Subcutaneous abdominal adipose tissue (tissue), 5 donors: ENCODE measurements at regions not wholly inside any gene's neighbourhood (a gene's known extent, or its start where the extent isn't known, plus 50 kb on each side); places are given as distances from the start of the nearest gene placed in this dataset.

ENCODE experiments used
- H3K27ac ChIP-seq: one replicate; pipeline ENCODE4 v1.7.0; 2013; ENCODE audit warnings: low read depth, mild to moderate bottlenecking, inconsistent platforms, low read length, moderate library complexity
- H3K27me3 ChIP-seq, 5 donors: one replicate each; pipeline ENCODE4 v1.7.0; 2013; ENCODE audit warnings: low read length in 5 of 5, inconsistent platforms in 1 of 5; ENCODE audit not compliant: control insufficient read depth in 5 of 5, insufficient read depth in 4 of 5
- H3K36me3 ChIP-seq, 5 donors: one replicate each; pipeline ENCODE4 v1.7.0; 2013; ENCODE audit warnings: low read length in 5 of 5; ENCODE audit not compliant: control insufficient read depth in 5 of 5, insufficient read depth in 5 of 5
- H3K4me1 ChIP-seq, 5 donors: one replicate each; pipeline ENCODE4 v1.7.0; 2013; ENCODE audit warnings: low read length in 5 of 5, mild to moderate bottlenecking in 3 of 5, moderate library complexity in 1 of 5; ENCODE audit not compliant: control insufficient read depth in 5 of 5, insufficient read depth in 5 of 5
- H3K4me3 ChIP-seq, 5 donors: one replicate each; pipeline ENCODE4 v1.7.0; 2013; ENCODE audit warnings: low read length in 5 of 5, low read depth in 1 of 5
- H3K9ac ChIP-seq, 5 donors: one replicate each; pipeline ENCODE4 v1.7.0; 2013; ENCODE audit warnings: low read length in 5 of 5, mild to moderate bottlenecking in 4 of 5, moderate library complexity in 3 of 5
- H3K9me3 ChIP-seq, 5 donors: one replicate each; pipeline ENCODE4 v1.7.0; 2013; ENCODE audit warnings: low read length in 5 of 5; ENCODE audit not compliant: control insufficient read depth in 5 of 5
- donor health status: healthy.
- donor health status: healthy.
- donor health status: healthy.
- donor health status: healthy.
- donor health status: healthy.

DNA sequence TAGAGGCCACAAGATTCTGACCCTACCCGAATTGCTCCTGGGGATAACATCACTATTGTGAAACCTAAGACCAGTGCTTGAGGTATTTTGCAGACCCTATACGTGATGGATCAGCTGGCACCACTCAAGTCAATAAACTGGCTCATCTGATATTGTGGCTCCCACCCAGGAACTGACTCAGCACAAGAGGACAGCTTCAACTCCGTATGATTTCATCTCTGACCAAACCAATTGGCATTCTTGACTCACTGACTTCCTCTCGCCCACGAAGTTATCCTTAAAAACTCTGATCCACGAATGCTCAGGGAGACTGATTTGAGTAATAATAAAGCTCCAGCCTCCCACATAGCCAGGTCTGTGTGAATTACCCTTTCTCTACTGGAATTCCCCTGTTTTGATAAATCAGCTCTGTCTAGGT is 1036.1 kb upstream of the TMEM132C start:
- Histone ChIP-seq H3K27me3 (no peaks in the 10 kb centered on the region), H3K4me1 (no peaks in the 10 kb centered on the region), H3K27ac (no peak overlapping the region), H3K36me3 (no peaks in the 10 kb centered on the region), H3K9me3 (peaks cover 0 to 10% (median 0%) of the 10 kb centered on the region in 5 donors), H3K4me3 (no peak overlapping the region), H3K9ac (no peak overlapping the region)

DNA sequence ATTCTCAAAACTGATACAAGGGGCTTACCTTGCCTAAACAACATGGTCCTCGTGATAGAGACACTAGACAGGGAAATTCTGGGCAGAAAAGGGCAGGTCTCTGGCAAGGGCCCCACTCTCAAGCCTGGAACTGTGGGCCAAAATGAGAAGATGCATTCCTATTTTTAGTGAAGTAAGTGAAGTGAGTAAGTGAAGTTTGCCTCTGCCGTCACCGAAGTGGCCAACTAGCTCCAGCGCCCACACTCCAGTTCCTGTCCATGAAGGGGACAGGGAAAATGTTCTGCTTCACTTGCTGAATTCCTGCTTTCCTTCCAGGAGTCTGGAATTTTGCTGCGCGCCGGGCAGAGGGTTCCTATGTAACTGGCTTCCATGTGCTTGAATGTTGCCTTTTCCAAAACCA is 1035.6 kb upstream of the TMEM132C start:
- Histone ChIP-seq H3K9me3 (peaks cover 0 to 10% (median 0%) of the 10 kb centered on the region in 5 donors), H3K9ac (no peak overlapping the region), H3K27me3 (no peaks in the 10 kb centered on the region), H3K4me1 (no peaks in the 10 kb centered on the region), H3K36me3 (no peaks in the 10 kb centered on the region), H3K27ac (no peak overlapping the region), H3K4me3 (no peak overlapping the region)

DNA sequence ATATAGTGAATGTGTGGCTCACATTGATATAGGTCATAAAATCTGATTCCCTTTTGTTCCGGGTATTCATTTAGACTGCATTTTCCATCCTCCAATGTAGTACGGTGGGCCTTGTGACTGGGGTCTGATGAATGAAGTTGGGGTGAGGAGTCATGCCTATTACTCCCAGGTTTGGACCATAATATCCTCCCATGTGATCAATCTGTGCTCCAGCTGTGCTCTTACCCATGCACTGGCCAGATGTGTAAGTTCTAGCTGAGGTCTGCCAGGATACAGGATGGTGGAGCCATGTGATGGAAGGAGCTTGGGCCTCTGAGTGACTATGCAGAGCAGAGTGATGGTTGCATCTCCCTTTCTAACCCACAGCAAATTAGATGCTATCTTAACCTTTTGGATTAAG is 1034.0 kb upstream of the TMEM132C start:
- Histone ChIP-seq H3K27ac (no peak overlapping the region), H3K4me1 (no peaks in the 10 kb centered on the region), H3K9me3 (peaks cover 0 to 10% (median 0%) of the 10 kb centered on the region in 5 donors)

DNA sequence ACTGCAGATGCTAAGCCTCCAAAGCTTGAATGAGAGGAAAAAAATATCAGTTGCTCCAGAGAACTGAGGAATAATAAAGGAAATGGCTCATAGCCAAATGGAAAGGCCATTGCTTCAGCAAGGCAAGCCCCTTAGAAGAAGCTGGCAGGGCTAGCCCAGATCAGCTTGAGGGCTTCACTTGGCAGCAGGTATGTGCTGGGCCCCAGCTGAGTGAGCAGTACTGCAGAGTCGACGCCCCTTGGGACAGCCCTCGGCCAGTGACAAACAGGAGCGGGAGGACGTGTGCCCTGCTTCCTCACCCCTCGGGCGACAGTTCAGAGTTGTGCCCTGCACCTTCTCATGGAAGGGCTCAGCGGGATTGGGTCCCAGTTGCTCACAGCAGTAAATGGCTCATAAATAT is 1031.2 kb upstream of the TMEM132C start:
- Histone ChIP-seq H3K9ac (no peak overlapping the region), H3K9me3 (peaks cover 0 to 7% (median 0%) of the 10 kb centered on the region in 5 donors), H3K36me3 (no peaks in the 10 kb centered on the region), H3K4me3 (no peak overlapping the region), H3K27me3 (no peaks in the 10 kb centered on the region), H3K27ac (no peak overlapping the region), H3K4me1 (no peaks in the 10 kb centered on the region)

More for the DNA sequence above, 1034.0 kb upstream of the TMEM132C start:
- Histone ChIP-seq H3K27me3 (no peaks in the 10 kb centered on the region), H3K4me3 (no peak overlapping the region), H3K9ac (no peak overlapping the region), H3K36me3 (no peaks in the 10 kb centered on the region)

DNA sequence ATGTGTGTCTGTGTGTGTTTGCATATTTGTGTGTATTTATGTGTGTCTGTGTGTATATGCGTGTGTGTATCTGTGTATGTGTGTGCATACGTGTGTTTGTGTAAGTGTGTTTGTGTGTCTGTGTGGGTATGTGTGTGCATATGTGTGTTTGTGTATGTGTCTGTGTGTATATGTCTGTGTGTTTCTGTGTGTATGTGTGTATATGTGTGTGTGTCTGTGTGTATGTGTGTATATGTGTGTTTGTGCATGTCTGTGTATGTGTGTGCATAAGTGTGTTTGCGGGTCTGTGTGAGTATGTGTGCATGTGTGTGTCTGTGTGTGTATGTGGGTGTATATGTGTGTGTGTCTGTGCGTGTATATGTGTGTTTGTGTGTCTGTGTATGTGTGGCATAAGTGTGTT is 1030.5 kb upstream of the TMEM132C start:
- Histone ChIP-seq H3K9me3 (peaks cover 0 to 7% (median 0%) of the 10 kb centered on the region in 5 donors), H3K27me3 (no peaks in the 10 kb centered on the region), H3K27ac (no peak overlapping the region)

DNA sequence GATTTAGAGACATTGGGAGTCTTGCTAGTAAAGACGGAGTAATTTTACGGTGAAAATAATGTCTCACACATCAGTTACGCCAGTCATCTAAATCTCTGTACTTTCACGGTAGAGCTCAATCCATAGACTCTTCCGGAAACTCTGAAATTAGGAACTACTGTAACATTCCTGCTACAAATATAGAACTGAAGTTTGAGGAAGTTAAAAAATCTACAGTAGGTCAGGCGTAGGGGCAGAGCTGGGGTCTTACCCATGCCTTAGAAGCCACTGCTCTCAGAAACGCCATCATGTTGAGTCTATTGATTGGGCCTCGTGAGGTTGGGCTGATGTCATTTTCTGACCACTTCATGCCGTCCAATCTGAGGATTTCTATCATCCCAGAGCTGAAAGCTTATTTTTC is 1029.8 kb upstream of the TMEM132C start:
- Histone ChIP-seq H3K9me3 (peaks cover 0 to 2% (median 0%) of the 10 kb centered on the region in 5 donors), H3K36me3 (no peaks in the 10 kb centered on the region), H3K4me3 (no peak overlapping the region), H3K4me1 (peaks cover 0 to 2% (median 0%) of the 10 kb centered on the region in 5 donors), H3K27me3 (no peaks in the 10 kb centered on the region), H3K27ac (no peak overlapping the region), H3K9ac (no peak overlapping the region)

More for the DNA sequence above, 1030.5 kb upstream of the TMEM132C start:
- Histone ChIP-seq H3K4me3 (no peak overlapping the region), H3K36me3 (no peaks in the 10 kb centered on the region), H3K4me1 (peaks cover 0 to 2% (median 0%) of the 10 kb centered on the region in 5 donors), H3K9ac (no peak overlapping the region)

DNA sequence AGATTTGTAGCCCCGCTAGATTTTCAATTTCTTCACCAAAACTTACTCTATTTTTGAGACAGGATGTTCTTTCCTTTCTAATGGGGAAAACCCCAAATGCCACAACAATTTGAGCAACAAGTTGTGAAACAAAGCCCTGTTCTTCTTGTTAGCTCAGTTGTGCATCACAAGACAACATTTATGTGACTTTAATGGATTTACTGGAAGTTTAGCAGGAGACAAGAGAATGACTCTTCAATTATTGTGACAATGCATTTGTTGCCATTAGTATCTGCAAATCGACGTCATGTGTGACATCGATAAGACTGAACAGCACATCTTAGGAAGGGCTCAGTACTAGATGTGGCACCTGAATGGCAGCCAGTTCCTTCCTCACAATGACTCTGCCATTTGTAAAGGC is 1028.9 kb upstream of the TMEM132C start:
- peaks cover 0 to 2% (median 0%) of the 10 kb centered on the region in 5 donors for H3K4me1 ChIP-seq
- no peak overlapping the region for H3K4me3 ChIP-seq
- no peak overlapping the region for H3K9ac ChIP-seq
- H3K36me3 ChIP-seq = no peaks in the 10 kb centered on the region
- no peak overlapping the region for H3K27ac ChIP-seq
- no peaks in the 10 kb centered on the region for H3K27me3 ChIP-seq
- no peaks in the 10 kb centered on the region for H3K9me3 ChIP-seq

DNA sequence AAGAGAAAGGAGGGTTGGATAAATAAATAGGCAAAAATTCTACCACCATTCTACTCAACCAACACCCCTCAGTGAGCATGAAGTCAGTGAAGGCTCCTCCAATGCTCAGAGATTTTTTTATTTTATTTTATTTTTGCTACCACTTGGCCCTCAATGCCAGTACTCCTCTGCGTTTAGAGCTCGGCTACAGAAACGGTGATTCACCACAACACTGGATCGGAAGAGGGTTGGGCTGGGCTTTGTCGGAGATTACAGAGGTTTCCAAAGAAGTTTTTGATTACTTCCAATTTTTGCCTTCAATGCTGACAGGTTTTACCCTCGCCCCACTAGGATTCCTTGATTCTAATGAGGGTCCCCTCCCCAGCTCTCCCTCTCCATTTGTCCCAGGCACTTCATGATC is 1027.2 kb upstream of the TMEM132C start:
- no peak overlapping the region for H3K4me3 ChIP-seq
- H3K36me3 ChIP-seq = no peaks in the 10 kb centered on the region
- no peak overlapping the region for H3K27ac ChIP-seq
- H3K4me1 ChIP-seq = peaks cover 0 to 2% (median 0%) of the 10 kb centered on the region in 5 donors
- no peaks in the 10 kb centered on the region for H3K27me3 ChIP-seq
- H3K9me3 ChIP-seq = no peaks in the 10 kb centered on the region
- H3K9ac ChIP-seq = no peak overlapping the region

DNA sequence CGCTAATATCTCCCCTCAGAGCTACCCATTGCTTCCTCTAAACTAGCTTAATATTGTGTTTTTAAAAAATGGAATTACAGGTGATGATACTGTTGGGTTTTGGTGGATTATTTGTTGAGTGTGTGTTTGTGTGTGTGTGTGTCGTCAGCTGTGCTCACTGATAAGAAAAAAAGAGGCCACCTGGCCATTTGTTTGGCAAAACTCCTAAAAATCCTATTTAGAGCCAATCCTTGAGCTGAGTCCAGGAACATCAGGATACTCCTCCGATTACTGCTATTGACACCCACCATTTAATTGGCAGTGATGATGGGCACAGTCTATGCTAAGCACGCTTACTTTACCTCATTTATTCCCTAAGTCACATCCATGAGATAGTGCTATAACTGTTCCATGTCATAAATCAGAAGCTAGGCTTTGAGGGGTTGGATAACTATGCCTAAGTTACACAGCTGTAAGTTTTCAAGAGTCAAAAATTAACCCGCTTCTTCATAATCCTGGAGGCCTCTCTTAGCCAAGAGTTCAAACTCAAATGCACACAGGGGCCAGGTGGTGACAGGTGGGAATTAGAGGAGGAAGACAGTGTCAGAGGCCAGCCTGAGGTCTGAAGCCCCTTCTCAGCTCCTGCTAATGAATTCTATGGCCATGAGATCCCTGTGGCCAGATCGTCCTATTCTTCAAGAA is 1026.6 kb upstream of the TMEM132C start:
- H3K9me3 ChIP-seq = no peaks in the 10 kb centered on the region
- no peaks in the 10 kb centered on the region for H3K27me3 ChIP-seq
- peaks cover 0 to 2% (median 0%) of the 10 kb centered on the region in 5 donors for H3K4me1 ChIP-seq
- H3K4me3 ChIP-seq = no peak overlapping the region
- no peak overlapping the region for H3K9ac ChIP-seq
- H3K36me3 ChIP-seq = no peaks in the 10 kb centered on the region
- no peak overlapping the region for H3K27ac ChIP-seq

DNA sequence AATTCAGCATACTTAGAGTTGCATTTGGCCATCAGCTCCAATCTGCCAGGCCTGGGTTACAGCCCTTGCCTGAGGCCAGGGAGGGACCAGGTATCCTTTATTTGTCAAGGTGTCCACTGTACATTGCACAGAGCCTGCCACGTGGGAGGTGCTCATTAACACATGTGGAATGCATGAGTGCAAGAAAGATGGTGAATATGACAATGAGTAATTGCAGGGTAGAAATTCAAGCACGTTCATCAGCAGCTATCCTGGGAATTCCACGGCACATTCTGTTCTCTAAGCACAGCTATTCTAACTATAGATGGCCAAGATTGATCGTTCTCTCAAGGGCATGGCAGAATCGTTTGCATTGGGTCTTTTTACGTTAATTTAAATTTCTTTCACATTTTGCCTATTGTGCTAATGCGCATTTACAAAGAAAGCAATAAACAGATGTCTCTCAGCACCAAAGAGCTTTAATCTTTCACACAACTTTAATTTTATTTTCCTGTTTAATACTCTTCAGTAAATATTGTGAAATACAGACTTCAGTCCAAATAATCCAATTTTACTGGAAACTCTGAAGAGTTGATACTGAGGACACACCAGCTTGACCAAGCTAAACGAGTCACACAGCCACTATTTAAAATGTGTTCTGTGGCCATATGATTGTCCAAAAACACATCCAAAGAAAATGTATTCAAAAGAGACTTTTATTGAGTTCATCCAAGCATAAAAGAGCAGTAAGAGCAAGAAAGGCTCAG is 1025.7 kb upstream of the TMEM132C start:
- Histone ChIP-seq H3K9me3 (no peaks in the 10 kb centered on the region), H3K4me3 (no peak overlapping the region), H3K27me3 (no peaks in the 10 kb centered on the region), H3K36me3 (no peaks in the 10 kb centered on the region), H3K9ac (no peak overlapping the region), H3K4me1 (peaks cover 0 to 2% (median 0%) of the 10 kb centered on the region in 5 donors), H3K27ac (no peak overlapping the region)
